ENCODE measurements at regions not wholly inside any gene's neighbourhood (a gene's known extent, or its start where the extent isn't known, plus 50 kb on each side); places are given as distances from the start of the nearest gene placed in this dataset.

GRCh38 chr17:17398188-17398942 lies 78.4 kb upstream of the MED9 start:
- Histone ChIP-seq H3K9me3 (no peaks in the 10 kb centered on the region), H3K9ac (ENCODE audit: low read depth in 2 of 2, low read length in 2 of 2) (no peak overlapping the region), H3K36me3 (no peaks in the 10 kb centered on the region), H3K4me1 (no peaks in the 10 kb centered on the region), H3K4me3 (no peak overlapping the region), H3K27me3 (no peaks in the 10 kb centered on the region), H3K27ac (no peak overlapping the region)
- intact Hi-C loops (cut with DNase I): no loop called here
- no peak for DNase-seq
- no peak for TF ChIP-seq CTCF (IDR thresholded peaks at IDR 0.05)

- no peak for DNase-seq
- Histone ChIP-seq H3K9ac (ENCODE audit: low read depth in 2 of 2, low read length in 2 of 2) (no peak overlapping the region), H3K4me1 (no peaks in the 10 kb centered on the region), H3K27ac (no peak overlapping the region), H3K36me3 (no peaks in the 10 kb centered on the region), H3K27me3 (no peaks in the 10 kb centered on the region), H3K4me3 (no peak overlapping the region), H3K9me3 (no peaks in the 10 kb centered on the region)
- TF ChIP-seq CTCF (IDR thresholded peaks at IDR 0.05): no peak
- intact Hi-C loops (cut with DNase I): no loop called here
These were observed 77.6 kb upstream of the MED9 start for GRCh38 chr17:17398943-17399926.

GRCh38 chr17:17400070-17400469 lies 76.7 kb upstream of the MED9 start:
- H3K4me1 ChIP-seq: no peaks in the 10 kb centered on the region
- H3K27me3 ChIP-seq: no peaks in the 10 kb centered on the region
- no peak overlapping the region for H3K4me3 ChIP-seq
- H3K9me3 ChIP-seq: no peaks in the 10 kb centered on the region
- H3K36me3 ChIP-seq: no peaks in the 10 kb centered on the region
- intact Hi-C loops (cut with DNase I): no loop called here
- H3K9ac ChIP-seq (ENCODE audit: low read depth in 2 of 2, low read length in 2 of 2): no peak overlapping the region
- no peak for DNase-seq
- no peak overlapping the region for H3K27ac ChIP-seq
- no peak for TF ChIP-seq CTCF (IDR thresholded peaks at IDR 0.05)

GRCh38 chr17:17400566-17401184 lies 76.1 kb upstream of the MED9 start:
- Histone ChIP-seq H3K4me1 (no peaks in the 10 kb centered on the region), H3K27me3 (no peaks in the 10 kb centered on the region), H3K36me3 (no peaks in the 10 kb centered on the region), H3K27ac (no peak overlapping the region), H3K9me3 (no peaks in the 10 kb centered on the region), H3K4me3 (no peak overlapping the region), H3K9ac (ENCODE audit: low read depth in 2 of 2, low read length in 2 of 2) (no peak overlapping the region)
- intact Hi-C loops (cut with DNase I): no loop called here
- DNase-seq: no peak
- no peak for TF ChIP-seq CTCF (IDR thresholded peaks at IDR 0.05)

GRCh38 chr17:17401271-17401781 lies 75.5 kb upstream of the MED9 start:
- H3K4me3 ChIP-seq: no peak overlapping the region
- intact Hi-C loops (cut with DNase I): no loop called here
- no peaks in the 10 kb centered on the region for H3K4me1 ChIP-seq
- no peaks in the 10 kb centered on the region for H3K9me3 ChIP-seq
- H3K27me3 ChIP-seq: no peaks in the 10 kb centered on the region
- H3K27ac ChIP-seq: no peak overlapping the region
- H3K9ac ChIP-seq (ENCODE audit: low read depth in 2 of 2, low read length in 2 of 2): no peak overlapping the region
- no peak for DNase-seq
- no peak for TF ChIP-seq CTCF (IDR thresholded peaks at IDR 0.05)
- no peaks in the 10 kb centered on the region for H3K36me3 ChIP-seq
